Femur (tissue), 1 donor: ENCODE measurements at regions not wholly inside any gene's neighbourhood (a gene's known extent, or its start where the extent isn't known, plus 50 kb on each side); places are given as distances from the start of the nearest gene placed in this dataset.

Source experiments
- DNase-seq: peaks from one replicate; pipeline ENCODE4 v3.0.0-alpha.2; 2017

DNA sequence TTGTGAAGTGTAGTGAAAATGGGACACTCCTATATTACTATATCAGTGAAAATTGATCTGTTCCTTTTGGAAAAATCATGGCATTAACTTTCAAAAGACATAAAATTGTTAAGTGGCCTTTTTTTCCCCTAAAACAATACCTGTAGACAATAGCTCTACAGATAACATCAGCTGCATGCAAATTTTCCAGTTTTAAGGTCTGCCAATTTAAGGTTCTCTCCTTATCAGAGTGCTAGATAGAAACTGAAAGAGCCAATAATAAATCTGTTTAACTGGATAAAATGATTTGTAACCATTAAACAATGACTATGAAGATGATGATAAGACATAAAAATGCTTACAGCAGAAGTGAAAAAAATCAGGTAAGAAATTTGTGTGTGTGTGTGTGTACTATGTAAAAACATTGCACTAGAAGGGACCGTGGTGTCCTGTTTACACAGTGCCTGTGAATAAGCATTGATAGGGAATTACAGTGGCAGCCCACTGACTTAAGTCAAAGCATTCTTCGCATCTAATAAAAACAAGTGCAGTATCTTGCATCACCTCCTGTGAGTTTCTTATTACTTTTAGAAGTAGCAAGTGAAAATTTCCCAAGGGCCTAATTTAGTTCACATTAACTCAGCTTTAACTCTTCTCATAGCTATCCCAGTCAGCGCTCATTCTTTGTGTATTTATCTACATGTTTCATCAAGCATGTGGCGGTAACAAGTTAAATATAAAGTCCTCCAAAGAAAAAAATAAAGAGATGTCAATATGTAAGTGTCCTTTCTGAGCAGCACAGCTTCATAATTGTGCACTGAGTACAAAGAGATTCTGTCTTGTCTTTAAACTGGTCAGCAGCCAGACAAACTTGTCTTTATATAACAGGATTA is 261.9 kb downstream of the ARL4A start:
- DNase-seq = no peak

DNA sequence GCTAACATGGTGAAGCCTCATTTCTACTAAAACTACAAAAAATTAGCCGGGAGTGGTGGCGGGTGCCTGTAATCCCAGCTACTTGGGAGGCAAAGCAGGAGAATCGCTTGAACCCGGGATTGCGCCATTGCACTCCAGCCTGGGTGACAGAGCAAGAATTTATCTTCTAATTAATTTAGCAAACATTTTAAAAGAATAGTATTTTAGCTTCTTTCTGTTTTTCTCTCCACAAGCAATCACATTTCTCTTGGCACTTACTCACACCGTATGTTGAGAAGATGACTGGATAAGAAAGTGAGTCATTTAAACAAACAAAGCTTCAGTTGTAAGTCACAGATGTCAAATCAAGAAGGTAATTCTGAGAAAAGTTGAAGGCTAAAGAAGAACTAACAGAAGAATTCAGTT is 264.0 kb downstream of the ARL4A start:
- no peak for DNase-seq

DNA sequence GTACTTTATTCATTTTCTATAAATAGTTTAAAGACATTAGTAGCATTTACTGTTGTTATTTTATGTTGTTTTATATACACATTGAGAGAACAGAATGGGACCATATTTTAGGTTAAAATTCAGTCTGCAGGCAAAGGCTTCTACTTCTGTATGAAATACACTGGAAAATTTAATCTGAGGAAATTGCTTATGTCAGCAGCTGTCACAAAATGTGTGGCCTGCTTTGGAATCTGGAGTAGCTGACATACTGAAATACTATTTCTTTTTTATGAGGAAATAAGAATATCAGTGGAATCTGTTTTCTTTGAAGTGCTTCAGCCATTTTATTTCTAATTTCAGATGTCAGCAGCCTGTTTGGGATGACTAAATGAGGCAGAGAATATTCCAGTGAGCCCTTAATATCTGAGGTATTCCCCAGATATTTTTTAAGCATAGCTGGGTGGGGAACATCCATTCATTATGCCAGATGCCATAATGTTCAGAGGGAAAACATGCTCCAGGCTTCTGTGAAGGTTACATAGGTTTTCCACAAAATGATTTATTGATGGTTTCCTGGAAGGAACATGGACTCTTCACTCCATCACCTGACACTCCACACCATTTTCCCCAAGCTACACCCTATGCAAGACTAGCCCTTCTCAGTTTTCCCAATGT is 267.1 kb downstream of the ARL4A start:
- DNase-seq = no peak

DNA sequence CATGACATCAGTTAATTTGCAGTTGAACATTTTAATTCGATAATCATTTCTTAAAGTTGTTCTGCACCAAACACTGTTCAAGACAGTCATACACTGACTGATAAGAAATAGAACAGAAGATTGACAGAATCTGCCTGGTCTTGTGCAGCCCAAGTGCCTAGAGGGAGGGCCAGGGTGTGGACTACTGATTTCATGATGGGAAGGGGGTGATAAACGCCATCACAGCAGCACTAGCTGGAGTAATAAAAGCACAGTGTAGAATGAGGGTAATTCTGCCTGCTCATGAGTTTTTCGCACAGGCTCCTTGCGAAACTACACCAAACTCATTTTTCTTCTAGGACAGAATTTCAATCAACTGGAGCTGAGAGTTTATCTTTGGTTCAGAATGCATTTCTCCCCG is 270.1 kb downstream of the ARL4A start:
- DNase-seq = no peak

DNA sequence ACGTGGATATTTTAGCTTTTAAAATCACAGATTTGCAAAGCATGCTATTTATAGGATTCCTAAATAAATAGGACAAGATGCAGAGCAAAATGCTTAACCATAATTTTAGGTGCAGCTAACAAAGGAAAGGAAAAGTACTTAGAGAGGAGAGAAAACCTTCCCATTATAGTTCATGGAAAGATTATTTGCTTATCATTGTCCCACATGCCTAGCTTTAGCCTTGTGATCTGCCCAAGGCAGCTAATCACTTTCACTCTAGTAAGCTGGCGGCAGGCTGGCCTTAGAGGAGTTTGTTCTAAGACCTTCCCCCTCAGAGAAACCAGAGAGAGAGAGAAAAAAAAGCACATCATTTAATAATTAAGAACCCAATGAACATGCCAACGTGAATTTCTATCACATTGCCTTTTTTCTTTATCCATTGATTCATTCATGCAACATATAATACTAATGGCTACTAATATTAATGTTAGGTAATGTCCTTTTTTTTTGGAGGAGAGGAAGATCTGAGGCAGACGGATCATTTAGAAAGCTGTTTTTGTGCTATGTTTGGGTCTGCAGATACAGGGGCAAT is 274.6 kb downstream of the ARL4A start:
- no peak for DNase-seq

DNA sequence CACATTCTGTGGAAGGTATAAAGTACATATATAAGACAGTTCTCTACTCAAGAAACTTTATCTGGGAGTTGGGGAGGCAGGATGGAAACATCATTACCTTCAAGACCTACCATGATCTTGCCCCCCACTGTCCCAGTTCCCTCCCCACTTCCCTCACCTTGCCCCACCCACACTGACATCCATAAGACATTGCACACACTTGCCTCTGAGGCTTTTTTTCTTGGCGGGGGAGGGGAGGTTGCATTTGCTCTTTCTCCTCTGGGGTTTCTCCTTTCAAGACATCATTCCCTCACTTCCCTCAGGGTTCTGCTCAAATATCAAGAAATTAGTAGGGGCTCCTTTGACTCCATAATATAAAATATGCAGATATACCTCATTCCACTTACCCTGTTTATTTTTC is 276.0 kb downstream of the ARL4A start:
- DNase-seq = no peak

DNA sequence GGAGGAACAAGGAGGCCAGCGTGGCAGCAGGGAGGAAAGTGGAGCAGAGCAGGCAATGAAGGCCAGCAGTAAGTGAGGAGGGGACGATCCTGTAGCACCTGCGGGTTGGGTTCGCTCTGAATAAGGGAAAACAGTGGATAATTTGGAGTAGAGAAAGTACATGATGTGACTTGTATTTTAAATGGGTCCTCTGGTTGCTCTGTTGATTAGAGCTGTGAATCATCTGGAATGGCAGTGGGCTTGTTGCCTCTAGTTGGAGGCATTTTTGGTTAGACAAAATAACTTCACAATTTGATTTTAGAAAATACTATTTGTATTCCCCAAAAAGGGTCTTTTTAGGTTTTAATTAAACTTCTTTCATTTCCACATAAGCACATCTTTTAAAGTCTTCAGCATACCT is 277.4 kb downstream of the ARL4A start:
- no peak for DNase-seq

DNA sequence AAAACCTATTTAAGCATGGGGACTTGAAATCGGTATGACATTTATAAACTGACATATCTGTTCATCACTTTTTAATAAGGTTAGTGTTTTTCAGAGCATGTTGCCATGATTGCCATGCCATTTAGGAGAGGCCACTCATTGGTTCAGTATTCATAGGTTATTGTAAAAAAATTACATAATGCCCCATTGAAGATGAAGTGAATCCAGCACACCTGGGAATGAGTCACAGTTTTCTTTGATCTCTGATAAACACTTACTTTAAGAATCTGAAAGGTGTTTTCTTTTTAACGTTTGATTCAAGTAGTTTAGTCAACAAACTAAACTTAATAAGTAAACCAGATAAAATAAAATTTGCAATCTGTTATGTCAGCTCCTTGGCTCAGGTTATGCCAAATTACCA is 278.3 kb downstream of the ARL4A start:
- DNase-seq = no peak

DNA sequence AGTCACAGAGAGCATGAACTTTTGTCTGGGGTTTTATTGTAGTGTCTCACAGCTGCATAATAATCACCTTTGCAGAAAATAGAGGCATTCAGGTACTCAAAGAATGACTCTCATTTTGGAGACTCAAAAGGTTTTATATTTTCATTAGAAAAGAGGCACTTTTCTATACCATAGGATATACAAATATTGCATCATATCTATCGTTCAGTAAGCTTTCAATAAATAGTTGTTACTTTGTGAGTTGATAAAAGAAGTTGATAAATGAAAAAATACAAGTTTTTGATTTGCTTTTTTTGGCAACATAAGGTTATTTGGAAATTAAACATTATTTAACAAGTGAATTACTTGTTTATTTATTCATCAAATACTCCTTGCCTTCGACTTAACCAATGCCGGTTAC is 279.9 kb downstream of the ARL4A start:
- no peak for DNase-seq

DNA sequence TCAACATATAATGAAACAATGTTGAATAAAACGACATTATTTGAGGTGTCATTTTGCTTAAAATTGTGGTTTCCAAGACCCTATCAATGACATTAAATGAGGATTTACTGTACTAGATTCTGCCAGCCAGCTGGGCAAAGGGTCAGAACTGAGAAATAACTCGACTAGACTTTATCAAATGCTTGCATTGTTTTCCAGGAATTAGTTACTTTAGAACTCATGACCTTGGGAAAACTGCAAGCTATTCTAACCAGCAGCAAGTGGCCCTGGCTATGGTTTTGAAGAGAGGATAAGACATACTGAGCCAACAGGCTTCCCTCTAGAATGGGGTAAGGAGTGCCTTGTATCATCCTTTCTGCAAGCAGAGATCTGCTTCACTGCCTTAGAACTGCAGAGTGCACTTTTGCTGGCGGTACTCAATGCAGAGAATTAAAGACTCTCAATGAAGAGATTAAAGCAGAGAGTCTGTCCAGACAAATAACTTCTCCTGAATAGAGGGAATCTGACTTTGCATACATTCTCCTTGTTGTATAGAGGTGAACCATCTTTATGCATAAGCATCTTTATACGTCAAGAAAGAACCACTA is 281.5 kb downstream of the ARL4A start:
- no peak for DNase-seq

DNA sequence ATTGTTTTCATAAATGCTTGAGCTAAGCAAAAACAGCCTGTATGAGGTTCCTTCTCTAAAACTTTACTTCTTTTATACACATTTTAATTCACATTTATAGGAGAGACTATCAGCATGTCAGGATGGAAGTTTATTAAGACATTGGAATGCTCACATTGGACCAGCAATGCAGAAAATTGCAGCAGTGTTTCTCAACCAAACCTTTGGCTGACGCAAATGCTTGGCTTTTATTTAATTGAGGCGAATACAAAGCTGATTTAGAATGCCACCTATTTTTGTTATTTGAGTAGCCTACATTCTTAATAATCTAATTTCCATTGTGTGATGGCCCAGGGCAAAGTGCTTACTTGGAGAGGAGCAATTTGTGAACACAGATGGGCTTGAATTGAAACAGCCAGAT is 283.2 kb downstream of the ARL4A start:
- DNase-seq = no peak

DNA sequence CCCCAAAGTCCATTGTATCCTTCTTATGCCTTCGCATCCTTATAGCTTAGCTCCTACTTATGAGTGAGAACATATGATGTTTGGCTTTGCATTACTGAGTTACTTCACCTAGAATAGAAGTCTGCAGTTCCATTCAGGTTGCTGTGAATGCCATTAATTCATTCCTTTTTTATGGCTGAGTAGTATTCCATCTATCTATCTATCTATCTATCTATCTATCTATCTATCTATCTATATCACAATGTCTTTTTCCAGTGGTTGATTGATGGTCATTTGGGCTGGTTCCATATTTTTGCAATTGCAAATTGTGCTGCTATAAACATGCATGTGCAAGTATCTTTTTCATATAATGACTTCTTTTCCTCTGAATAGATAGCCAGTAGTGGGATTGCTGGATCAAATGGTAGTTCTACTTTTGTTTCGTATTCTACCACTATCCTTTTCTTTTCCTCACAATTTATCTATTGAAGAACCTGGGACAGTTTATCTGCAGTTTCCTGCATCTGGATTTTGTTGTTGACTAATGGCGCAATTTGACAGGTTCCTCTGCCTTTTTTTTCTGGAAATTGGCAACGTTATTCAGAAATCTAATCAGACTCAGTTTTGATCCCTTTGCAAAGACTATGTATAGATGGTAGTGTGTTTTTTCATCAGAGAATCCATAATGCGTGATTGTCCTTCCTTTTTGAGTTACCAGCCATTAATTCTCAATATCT is 287.2 kb downstream of the ARL4A start:
- DNase-seq = no peak

DNA sequence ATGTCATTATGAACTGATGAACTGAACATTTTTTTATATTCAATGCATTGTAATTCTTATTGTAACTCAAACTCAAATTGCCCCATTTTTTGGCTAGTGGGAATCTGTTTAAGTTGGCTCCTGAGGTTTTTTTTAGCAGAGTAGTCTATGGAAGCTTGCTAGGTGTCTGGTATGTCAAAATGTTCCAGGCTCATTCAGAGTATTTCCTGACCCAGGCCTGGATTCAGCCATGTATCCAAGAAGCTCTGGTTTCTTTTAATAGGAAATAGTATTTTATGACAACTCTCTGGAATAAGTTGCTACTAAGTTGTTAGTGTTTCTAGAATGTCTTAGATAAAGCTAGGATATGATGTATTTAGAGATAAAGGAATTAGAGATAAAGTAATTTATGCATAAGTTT is 288.0 kb downstream of the ARL4A start:
- no peak for DNase-seq

DNA sequence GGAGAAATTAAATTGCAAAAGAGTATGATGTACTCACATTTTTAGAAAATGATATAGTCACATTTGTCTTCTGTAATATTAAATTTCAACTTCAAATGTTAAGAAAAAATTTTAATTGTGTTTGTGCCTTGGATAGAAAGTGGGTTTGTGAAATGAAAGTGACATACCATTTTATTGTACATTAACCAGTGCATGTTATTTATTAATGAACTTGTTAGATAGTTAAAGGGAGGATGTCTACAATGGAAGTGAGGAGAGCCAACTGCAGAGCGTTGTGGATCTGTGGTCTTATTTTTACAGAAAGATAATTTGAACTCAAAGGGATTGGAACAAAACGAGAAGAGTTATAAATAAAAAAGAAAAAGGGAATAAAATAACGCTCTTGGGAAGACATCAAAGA is 291.7 kb downstream of the ARL4A start:
- DNase-seq = no peak

DNA sequence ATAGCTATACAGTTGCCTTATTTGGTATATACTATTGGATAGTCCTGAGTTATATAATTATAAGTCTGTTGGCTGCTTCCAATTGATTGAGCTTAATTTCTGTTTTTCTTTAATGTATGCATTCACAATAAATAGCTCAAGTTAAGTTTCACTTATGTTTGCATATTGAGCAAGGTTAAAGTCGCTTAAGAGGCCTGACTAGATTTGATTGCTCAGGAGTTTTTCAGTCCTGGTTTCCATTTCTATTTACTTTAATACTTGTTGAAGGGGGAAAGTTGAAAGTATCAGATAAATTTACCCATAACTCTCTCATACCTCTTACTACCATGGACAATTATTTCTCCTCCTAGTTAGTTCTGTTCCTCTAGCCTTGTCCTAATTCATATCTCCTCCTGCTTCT is 294.7 kb downstream of the ARL4A start:
- no peak for DNase-seq

DNA sequence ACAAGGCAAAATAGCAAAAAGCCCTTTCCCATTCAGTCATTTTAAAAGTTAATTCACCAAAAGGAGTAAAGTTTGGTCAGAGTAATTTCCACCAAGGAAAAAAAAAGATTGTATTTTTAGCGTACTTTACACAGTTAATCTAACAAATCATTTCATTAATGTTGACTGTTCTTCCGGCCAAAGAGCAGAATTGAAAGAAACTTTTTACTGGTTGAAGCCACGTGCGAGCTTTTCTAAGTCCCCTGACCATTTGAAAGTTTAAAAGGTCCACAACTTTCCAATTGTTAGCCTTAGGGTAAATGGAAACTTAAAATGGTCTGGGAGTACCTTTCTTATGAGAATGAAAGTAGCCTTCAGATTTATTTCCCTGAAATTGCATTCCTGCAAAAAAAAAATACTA is 296.7 kb downstream of the ARL4A start:
- no peak for DNase-seq

DNA sequence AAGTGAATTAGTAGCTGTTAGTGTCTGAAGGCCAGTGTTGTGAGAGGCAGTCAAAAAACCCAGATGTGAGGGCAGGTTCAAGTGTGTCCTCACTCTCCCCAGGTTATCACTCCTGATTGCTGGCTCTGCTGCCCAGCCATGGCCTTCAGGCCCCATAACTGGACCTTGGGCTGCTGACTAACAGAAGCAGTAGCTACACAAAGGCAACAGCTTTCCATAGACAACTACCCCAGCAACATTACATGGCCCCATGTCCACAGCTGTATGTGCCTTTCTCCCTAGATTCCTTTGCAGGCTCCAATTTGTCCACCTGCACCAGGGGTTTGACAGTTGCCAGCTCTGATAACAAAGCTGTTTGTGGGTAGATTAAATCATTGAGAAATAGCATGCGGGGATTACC is 297.8 kb downstream of the ARL4A start:
- DNase-seq = no peak

DNA sequence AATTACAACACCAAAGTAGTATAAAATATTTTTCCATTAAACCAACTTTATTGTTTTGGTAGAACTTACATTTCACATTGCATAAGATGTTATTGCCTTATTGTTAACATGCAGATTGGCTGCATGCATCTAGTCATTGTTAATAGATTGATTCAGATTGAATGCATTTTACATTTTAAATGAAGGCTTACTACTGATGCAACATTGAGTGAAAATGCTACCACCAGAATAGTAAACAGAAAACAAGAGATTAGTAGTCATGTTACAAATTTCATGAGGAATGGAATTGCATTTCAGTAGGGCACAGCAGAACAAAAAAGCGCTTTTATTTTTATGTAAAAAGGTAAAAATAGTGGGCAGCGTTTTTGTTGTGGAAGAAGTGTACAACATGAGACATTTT is 298.3 kb downstream of the ARL4A start:
- no peak for DNase-seq

DNA sequence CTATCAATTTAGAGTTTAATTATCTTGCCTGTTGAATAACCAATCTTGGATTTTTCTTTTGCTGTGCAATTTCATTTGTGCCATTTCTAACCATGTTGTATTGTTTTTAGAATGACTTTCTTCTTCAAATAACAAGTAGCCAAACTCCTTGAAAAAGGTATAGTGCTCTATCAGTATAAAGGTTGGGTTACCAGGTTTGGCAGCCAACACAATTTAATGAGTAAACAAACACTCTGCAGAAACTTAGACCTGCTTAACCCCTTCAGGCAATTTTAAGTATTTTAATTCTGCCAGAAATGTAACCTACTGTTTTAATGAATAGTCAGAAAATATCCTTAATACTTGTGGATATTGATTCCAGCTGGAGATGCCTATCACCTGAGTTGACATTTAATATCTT is 299.8 kb downstream of the ARL4A start:
- DNase-seq = no peak

DNA sequence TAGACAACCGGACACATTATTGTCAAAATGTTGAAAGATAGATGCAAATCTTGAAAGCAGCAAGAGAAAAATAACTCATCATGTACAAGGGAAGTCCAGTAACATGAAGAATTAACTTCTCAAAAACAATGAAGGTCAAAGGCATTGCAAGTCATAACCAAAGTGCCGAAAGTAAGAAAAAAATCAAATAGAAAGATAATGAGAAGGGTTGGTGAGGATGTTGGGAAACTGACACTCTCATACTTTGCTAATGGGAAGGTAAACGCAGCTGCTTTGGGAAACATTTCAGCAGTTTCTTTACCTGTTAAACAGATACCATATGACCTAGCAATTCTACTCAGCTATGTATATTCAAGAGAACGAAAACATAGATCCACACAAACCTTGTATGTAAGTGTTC is 303.0 kb downstream of the ARL4A start:
- no peak for DNase-seq

DNA sequence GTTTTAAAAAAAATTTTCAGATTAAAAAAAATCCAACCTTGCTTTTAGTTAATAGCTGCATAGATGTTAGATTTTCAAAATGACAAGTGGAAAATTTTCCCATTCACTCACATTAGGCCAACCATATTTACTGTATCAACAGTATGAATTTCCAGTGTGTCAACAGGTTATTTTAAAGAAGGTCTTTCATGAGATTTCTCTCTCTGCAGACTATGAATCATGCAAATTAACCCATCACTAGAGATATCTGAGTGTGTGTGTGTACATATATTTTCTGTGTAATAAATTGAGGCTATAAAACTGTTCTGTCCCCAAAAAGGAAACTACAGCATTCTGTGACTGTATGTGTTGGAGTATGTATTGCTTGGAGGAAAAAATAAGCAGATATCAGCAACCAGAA is 305.6 kb downstream of the ARL4A start:
- no peak for DNase-seq

DNA sequence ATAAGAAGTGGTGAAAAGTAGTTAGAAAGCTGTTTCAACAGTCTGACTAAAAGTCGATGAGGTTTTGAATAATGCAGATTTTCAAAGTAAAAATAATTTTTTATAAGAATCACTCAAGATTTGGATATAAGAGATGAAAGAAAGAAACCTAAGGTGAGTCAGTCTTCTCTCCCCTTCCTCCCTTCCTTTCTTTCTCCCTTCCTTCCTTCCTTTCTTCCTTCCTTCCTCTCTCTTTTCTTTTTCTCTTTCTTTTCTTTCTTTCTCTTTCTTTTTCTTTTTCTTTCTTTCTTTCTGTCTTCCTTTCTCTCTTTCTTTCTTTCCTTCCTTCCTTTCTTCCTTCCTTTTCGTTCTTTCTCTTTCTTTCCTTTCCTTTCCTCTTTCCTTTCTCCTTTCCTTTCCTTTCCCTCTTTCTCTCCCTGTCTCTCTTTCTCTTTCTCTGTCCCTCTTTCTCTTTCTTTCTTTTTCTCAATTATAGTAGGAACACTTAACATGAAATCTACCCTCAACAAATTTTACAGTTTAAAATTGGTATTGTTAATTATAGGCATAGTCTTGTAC is 308.6 kb downstream of the ARL4A start:
- DNase-seq = no peak

DNA sequence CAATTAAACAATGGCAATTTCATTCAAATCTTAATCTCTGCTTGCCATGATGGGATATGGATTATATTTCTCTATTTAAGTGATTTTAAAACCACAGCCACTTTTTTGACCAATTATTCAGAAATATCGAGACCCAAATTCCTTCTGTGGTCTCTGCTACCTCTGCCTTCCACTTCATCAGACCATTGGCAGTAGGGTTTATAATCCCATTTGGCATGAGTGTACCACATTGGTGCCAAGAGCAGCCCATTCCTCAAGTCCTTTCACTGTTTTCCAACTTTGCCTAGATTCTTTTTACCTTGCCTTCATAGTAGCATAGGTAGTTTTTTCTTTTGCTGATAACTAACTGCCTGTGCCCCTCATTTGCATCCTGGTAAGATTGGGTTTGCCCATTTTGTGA is 319.9 kb downstream of the ARL4A start:
- no peak for DNase-seq
